SK-N-SH (cell line): ENCODE measurements at regions not wholly inside any gene's neighbourhood (a gene's known extent, or its start where the extent isn't known, plus 50 kb on each side); places are given as distances from the start of the nearest gene placed in this dataset.
"Not testable (repeated sequence)": the region's sequence is repeated elsewhere in the genome, so short reads cannot be mapped to it uniquely, and the experiment has no call there.

Experiments used
- CHD2 ChIP-seq: fragments of 150-350 bp; IDR thresholded peaks from 2 replicates; pipeline ENCODE4 v1.6.1; 2018; ENCODE audit warnings: low read length; ENCODE audit not compliant: partially characterized antibody
- CTCF ChIP-seq: fragments of 200-600 bp; sonication (generic); IDR thresholded peaks from 2 replicates; pipeline ENCODE4 v1.6.1; 2017; ENCODE audit warnings: antibody characterized with exemption, mild to moderate bottlenecking, moderate library complexity
- EP300 ChIP-seq, 2 experiments: IDR thresholded peaks; 2 replicates each; pipeline versions ENCODE4 v1.4.0 to v1.6.1; 2012; ENCODE audit warnings: borderline replicate concordance in 1 of 2, low read depth in 1 of 2, low read length in 1 of 2
- EZH2phosphoT487 ChIP-seq: fragments of 200-600 bp; sonication (generic); IDR thresholded peaks from 2 replicates; pipeline ENCODE4 v1.6.1; 2017; ENCODE audit warnings: low read depth, mixed run types, mild to moderate bottlenecking, antibody characterized with exemption, moderate library complexity, borderline replicate concordance
- FOXJ3 ChIP-seq: sonication (generic); formaldehyde crosslinking; IDR thresholded peaks from 2 replicates; pipeline ENCODE4 v1.5.1; 2020; ENCODE audit warnings: mild to moderate bottlenecking, missing genetic modification reagents
- POLR2AphosphoS5 ChIP-seq: IDR thresholded peaks from 2 replicates; pipeline ENCODE4 v1.6.1; 2012; ENCODE audit warnings: low read depth, low read length
- REST ChIP-seq: IDR thresholded peaks from 2 replicates; pipeline ENCODE4 v1.6.1; 2012; ENCODE audit warnings: mild to moderate bottlenecking, low read depth, low read length, moderate library complexity
- SMC3 ChIP-seq: IDR thresholded peaks from 2 replicates; pipeline ENCODE4 v1.6.1; 2012; ENCODE audit warnings: low read depth, low read length, improper control_type of control experiment
- TEAD4 ChIP-seq: IDR thresholded peaks from 2 replicates; pipeline ENCODE4 v1.4.0; 2012; ENCODE audit warnings: mild to moderate bottlenecking, borderline replicate concordance; ENCODE audit not compliant: insufficient read depth
- USF1 ChIP-seq: IDR thresholded peaks from 2 replicates; pipeline ENCODE4 v1.4.0; 2012; ENCODE audit warnings: low read depth, borderline replicate concordance

GRCh38 chrX:95549552-95549951 lies 1135.1 kb upstream of the DIAPH2 start:
- TF ChIP-seq CTCF; EZH2phosphoT487; REST; TEAD4; POLR2AphosphoS5; CHD2; EP300 (IDR thresholded peaks at IDR 0.05; ENCODE audit: borderline replicate concordance in 1 of 2, low read depth in 1 of 2, low read length in 1 of 2); FOXJ3 (CRISPR knock-in tag); SMC3; USF1: not testable (repeated sequence)
